Gastroesophageal sphincter (tissue), 3 donors: ENCODE measurements at regions not wholly inside any gene's neighbourhood (a gene's known extent, or its start where the extent isn't known, plus 50 kb on each side); places are given as distances from the start of the nearest gene placed in this dataset.

Experiments used
- EP300 ChIP-seq: sonication (generic); formaldehyde crosslinking; IDR thresholded peaks from one replicate; pipeline ENCODE4 v1.6.1; 2017; ENCODE audit warnings: antibody characterized with exemption, mild to moderate bottlenecking
- POLR2A ChIP-seq, 2 donors: fragments of 450-650 bp; IDR thresholded peaks; one replicate each; pipeline ENCODE4 v1.6.1; 2017; ENCODE audit warnings: antibody characterized with exemption in 2 of 2, mild to moderate bottlenecking in 2 of 2, moderate library complexity in 1 of 2
- POLR2AphosphoS5 ChIP-seq: sonication (generic); formaldehyde crosslinking; IDR thresholded peaks from one replicate; pipeline ENCODE4 v1.6.1; 2017; ENCODE audit warnings: antibody characterized with exemption
- TF ChIP-seq, protein P1 (sequence below), 4 experiments: fragments of 200-600 bp in 2 of 4; fragments of 450-650 bp in 2 of 4; sonication (generic) in 1 of 4; IDR thresholded peaks; one replicate each; pipeline ENCODE4 v1.5.1; 2017 to 2019; ENCODE audit warnings: antibody characterized with exemption in 4 of 4, mild to moderate bottlenecking in 2 of 4, moderate library complexity in 2 of 4

DNA sequence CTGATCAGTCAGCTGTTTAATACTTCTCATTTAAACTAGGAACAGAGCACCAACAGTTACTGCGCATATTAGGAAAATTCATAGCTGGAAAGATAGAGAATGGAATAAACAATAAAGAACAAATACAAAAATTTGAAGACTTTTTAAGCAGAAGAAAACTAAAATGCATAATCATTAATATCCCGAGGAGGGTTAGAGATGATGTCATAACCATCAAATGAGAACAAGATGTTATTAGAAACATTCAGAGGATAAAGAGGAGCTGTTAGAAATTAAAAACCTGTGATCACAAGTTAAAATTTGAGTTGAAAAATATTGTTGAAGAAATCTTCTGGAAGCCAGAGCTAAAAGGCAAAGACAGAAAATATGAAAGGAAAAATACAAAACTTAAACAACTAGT lies 54.0 kb upstream of the ALKAL2 start:
- TF ChIP-seq POLR2AphosphoS5 = no peak
- no peak for TF ChIP-seq EP300
- TF ChIP-seq, protein P1, sequence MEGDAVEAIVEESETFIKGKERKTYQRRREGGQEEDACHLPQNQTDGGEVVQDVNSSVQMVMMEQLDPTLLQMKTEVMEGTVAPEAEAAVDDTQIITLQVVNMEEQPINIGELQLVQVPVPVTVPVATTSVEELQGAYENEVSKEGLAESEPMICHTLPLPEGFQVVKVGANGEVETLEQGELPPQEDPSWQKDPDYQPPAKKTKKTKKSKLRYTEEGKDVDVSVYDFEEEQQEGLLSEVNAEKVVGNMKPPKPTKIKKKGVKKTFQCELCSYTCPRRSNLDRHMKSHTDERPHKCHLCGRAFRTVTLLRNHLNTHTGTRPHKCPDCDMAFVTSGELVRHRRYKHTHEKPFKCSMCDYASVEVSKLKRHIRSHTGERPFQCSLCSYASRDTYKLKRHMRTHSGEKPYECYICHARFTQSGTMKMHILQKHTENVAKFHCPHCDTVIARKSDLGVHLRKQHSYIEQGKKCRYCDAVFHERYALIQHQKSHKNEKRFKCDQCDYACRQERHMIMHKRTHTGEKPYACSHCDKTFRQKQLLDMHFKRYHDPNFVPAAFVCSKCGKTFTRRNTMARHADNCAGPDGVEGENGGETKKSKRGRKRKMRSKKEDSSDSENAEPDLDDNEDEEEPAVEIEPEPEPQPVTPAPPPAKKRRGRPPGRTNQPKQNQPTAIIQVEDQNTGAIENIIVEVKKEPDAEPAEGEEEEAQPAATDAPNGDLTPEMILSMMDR (IDR thresholded peaks at IDR 0.05) = no peak
- no peak for TF ChIP-seq POLR2A (IDR thresholded peaks at IDR 0.05)
